GM23338 (cell line): ENCODE measurements at regions not wholly inside any gene's neighbourhood (a gene's known extent, or its start where the extent isn't known, plus 50 kb on each side); places are given as distances from the start of the nearest gene placed in this dataset.

Experiments used
- CREB1 ChIP-seq: fragments of 250-450 bp; sonication (Bioruptor Pico); IDR thresholded peaks from 2 replicates; pipeline ENCODE4 v1.5.0; 2020; ENCODE audit warnings: low read depth, mild to moderate bottlenecking, moderate library complexity
- EZH2 ChIP-seq: fragments of 200-600 bp; sonication (generic); IDR thresholded peaks from one replicate; pipeline ENCODE4 v1.8.0; 2017; ENCODE audit warnings: antibody characterized with exemption, mild to moderate bottlenecking, low read depth; ENCODE audit not compliant: unreplicated experiment
- EZH2phosphoT487 ChIP-seq: fragments of 200-600 bp; sonication (generic); IDR thresholded peaks from one replicate; pipeline ENCODE4 v1.8.1; 2018; ENCODE audit warnings: antibody characterized with exemption; ENCODE audit not compliant: unreplicated experiment
- JUNB ChIP-seq: IDR thresholded peaks from one replicate; pipeline ENCODE4 v1.6.1; 2016; ENCODE audit warnings: antibody characterized with exemption; ENCODE audit not compliant: unreplicated experiment
- POLR2AphosphoS5 ChIP-seq: IDR thresholded peaks from 2 replicates; pipeline ENCODE4 v1.6.1; 2016; ENCODE audit warnings: antibody characterized with exemption, low read depth
- STAT1 ChIP-seq: IDR thresholded peaks from one replicate; pipeline ENCODE4 v1.6.1; 2016; ENCODE audit warnings: antibody characterized with exemption; ENCODE audit not compliant: unreplicated experiment
- ZNF114 ChIP-seq: fragments of 250-450 bp; sonication (Bioruptor Pico); IDR thresholded peaks from 2 replicates; pipeline ENCODE4 v1.5.0; 2020; ENCODE audit warnings: mild to moderate bottlenecking, moderate library complexity
- ZNF331 ChIP-seq: fragments of 250-450 bp; sonication (Bioruptor Pico); IDR thresholded peaks from 2 replicates; pipeline ENCODE4 v1.5.0; 2020; ENCODE audit warnings: low read depth, mild to moderate bottlenecking, moderate library complexity
- TF ChIP-seq, protein P1 (sequence below): fragments of 250-450 bp; sonication (Bioruptor Pico); IDR thresholded peaks from 2 replicates; pipeline ENCODE4 v1.5.0; 2020; ENCODE audit warnings: mild to moderate bottlenecking, moderate library complexity
- TF ChIP-seq, protein P2 (sequence below), 2 experiments: fragments of 200-600 bp in 1 of 2; sonication (generic) in 1 of 2; conservative IDR thresholded peaks; 2 replicates each; pipeline versions ENCODE4 v1.5.1 to v1.6.1; 2016 to 2017; ENCODE audit warnings: antibody characterized with exemption in 2 of 2, low read depth in 2 of 2, mild to moderate bottlenecking in 2 of 2, moderate library complexity in 1 of 2
- TF ChIP-seq, protein P3 (sequence below): IDR thresholded peaks from 2 replicates; pipeline ENCODE4 v1.6.1; 2016; ENCODE audit warnings: antibody characterized with exemption

DNA sequence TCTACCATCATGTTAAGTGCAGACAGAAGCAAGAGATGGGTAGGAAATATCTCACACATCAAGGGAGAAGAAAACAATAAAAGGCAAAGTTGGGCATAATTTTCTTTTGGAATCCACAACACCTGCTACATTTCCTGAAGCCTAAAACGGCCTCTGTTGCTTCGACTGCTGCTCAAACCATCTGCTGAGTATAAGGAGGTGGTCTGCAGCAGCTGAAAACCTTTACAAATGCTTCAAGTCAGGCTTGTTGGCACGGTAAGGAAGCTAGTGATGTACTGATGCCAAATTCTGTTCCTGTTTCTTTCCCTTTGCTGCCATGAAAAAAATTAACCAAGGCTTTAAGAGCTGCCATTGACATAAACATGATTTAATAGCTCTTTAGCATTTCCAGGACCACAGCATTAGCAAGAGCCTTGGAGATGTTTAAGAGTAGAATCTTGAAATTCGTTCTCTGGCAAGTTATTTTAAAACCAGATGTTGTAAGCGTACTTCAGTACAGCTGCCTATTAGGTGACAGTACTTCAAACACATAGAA is 75.6 kb downstream of the DMRTA1 start (continued):
- TF ChIP-seq, protein P1, sequence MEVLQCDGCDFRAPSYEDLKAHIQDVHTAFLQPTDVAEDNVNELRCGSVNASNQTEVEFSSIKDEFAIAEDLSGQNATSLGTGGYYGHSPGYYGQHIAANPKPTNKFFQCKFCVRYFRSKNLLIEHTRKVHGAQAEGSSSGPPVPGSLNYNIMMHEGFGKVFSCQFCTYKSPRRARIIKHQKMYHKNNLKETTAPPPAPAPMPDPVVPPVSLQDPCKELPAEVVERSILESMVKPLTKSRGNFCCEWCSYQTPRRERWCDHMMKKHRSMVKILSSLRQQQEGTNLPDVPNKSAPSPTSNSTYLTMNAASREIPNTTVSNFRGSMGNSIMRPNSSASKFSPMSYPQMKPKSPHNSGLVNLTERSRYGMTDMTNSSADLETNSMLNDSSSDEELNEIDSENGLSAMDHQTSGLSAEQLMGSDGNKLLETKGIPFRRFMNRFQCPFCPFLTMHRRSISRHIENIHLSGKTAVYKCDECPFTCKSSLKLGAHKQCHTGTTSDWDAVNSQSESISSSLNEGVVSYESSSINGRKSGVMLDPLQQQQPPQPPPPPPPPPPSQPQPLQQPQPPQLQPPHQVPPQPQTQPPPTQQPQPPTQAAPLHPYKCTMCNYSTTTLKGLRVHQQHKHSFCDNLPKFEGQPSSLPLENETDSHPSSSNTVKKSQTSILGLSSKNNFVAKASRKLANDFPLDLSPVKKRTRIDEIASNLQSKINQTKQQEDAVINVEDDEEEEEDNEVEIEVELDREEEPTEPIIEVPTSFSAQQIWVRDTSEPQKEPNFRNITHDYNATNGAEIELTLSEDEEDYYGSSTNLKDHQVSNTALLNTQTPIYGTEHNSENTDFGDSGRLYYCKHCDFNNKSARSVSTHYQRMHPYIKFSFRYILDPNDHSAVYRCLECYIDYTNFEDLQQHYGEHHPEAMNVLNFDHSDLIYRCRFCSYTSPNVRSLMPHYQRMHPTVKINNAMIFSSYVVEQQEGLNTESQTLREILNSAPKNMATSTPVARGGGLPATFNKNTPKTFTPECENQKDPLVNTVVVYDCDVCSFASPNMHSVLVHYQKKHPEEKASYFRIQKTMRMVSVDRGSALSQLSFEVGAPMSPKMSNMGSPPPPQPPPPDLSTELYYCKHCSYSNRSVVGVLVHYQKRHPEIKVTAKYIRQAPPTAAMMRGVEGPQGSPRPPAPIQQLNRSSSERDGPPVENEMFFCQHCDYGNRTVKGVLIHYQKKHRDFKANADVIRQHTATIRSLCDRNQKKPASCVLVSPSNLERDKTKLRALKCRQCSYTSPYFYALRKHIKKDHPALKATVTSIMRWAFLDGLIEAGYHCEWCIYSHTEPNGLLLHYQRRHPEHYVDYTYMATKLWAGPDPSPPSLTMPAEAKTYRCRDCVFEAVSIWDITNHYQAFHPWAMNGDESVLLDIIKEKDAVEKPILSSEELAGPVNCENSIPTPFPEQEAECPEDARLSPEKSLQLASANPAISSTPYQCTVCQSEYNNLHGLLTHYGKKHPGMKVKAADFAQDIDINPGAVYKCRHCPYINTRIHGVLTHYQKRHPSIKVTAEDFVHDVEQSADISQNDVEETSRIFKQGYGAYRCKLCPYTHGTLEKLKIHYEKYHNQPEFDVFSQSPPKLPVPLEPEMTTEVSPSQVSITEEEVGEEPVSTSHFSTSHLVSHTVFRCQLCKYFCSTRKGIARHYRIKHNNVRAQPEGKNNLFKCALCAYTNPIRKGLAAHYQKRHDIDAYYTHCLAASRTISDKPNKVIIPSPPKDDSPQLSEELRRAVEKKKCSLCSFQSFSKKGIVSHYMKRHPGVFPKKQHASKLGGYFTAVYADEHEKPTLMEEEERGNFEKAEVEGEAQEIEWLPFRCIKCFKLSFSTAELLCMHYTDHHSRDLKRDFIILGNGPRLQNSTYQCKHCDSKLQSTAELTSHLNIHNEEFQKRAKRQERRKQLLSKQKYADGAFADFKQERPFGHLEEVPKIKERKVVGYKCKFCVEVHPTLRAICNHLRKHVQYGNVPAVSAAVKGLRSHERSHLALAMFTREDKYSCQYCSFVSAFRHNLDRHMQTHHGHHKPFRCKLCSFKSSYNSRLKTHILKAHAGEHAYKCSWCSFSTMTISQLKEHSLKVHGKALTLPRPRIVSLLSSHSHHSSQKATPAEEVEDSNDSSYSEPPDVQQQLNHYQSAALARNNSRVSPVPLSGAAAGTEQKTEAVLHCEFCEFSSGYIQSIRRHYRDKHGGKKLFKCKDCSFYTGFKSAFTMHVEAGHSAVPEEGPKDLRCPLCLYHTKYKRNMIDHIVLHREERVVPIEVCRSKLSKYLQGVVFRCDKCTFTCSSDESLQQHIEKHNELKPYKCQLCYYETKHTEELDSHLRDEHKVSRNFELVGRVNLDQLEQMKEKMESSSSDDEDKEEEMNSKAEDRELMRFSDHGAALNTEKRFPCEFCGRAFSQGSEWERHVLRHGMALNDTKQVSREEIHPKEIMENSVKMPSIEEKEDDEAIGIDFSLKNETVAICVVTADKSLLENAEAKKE = no peak
- TF ChIP-seq ZNF114 (no peak), CREB1 (CRISPR knock-in tag) (no peak), STAT1 (no peak), EZH2 (no peak), EZH2phosphoT487 (no peak), JUNB (no peak), ZNF331 (CRISPR knock-in tag) (no peak), POLR2AphosphoS5 (no peak)
- TF ChIP-seq, protein P2, sequence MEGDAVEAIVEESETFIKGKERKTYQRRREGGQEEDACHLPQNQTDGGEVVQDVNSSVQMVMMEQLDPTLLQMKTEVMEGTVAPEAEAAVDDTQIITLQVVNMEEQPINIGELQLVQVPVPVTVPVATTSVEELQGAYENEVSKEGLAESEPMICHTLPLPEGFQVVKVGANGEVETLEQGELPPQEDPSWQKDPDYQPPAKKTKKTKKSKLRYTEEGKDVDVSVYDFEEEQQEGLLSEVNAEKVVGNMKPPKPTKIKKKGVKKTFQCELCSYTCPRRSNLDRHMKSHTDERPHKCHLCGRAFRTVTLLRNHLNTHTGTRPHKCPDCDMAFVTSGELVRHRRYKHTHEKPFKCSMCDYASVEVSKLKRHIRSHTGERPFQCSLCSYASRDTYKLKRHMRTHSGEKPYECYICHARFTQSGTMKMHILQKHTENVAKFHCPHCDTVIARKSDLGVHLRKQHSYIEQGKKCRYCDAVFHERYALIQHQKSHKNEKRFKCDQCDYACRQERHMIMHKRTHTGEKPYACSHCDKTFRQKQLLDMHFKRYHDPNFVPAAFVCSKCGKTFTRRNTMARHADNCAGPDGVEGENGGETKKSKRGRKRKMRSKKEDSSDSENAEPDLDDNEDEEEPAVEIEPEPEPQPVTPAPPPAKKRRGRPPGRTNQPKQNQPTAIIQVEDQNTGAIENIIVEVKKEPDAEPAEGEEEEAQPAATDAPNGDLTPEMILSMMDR (conservative IDR thresholded peaks at IDR 0.05; ENCODE audit: low read depth in 2 of 2) = no peak
- TF ChIP-seq, protein P3, sequence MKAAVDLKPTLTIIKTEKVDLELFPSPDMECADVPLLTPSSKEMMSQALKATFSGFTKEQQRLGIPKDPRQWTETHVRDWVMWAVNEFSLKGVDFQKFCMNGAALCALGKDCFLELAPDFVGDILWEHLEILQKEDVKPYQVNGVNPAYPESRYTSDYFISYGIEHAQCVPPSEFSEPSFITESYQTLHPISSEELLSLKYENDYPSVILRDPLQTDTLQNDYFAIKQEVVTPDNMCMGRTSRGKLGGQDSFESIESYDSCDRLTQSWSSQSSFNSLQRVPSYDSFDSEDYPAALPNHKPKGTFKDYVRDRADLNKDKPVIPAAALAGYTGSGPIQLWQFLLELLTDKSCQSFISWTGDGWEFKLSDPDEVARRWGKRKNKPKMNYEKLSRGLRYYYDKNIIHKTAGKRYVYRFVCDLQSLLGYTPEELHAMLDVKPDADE = no peak
